ENCODE measurements at regions not wholly inside any gene's neighbourhood (a gene's known extent, or its start where the extent isn't known, plus 50 kb on each side); places are given as distances from the start of the nearest gene placed in this dataset.

DNA sequence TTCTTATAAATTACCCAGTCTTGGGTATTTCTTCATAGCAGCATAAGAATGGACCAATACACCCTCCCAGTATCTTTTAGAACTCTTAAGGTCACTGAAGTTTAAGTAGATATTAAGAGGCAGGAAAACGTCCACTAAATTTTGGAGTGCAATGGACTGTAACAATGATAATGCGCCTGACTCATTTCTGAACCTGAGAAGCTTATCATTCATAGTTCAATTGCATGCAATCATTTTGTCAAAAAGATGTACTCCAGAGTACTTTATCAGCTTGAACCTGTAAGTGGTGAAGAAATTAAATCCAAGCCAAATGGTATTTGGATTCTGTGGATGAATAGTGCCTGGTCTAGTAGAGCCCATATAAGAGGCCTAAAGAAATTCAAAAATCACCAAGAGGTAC lies 196.5 kb upstream of the CDH9 start:
- H3K27ac ChIP-seq = no peak overlapping the region
- TF ChIP-seq, protein P1, sequence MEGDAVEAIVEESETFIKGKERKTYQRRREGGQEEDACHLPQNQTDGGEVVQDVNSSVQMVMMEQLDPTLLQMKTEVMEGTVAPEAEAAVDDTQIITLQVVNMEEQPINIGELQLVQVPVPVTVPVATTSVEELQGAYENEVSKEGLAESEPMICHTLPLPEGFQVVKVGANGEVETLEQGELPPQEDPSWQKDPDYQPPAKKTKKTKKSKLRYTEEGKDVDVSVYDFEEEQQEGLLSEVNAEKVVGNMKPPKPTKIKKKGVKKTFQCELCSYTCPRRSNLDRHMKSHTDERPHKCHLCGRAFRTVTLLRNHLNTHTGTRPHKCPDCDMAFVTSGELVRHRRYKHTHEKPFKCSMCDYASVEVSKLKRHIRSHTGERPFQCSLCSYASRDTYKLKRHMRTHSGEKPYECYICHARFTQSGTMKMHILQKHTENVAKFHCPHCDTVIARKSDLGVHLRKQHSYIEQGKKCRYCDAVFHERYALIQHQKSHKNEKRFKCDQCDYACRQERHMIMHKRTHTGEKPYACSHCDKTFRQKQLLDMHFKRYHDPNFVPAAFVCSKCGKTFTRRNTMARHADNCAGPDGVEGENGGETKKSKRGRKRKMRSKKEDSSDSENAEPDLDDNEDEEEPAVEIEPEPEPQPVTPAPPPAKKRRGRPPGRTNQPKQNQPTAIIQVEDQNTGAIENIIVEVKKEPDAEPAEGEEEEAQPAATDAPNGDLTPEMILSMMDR (IDR thresholded peaks at IDR 0.05) = no peak
- TF ChIP-seq ZFX (IDR thresholded peaks at IDR 0.05; ENCODE audit: borderline replicate concordance) = no peak

DNA sequence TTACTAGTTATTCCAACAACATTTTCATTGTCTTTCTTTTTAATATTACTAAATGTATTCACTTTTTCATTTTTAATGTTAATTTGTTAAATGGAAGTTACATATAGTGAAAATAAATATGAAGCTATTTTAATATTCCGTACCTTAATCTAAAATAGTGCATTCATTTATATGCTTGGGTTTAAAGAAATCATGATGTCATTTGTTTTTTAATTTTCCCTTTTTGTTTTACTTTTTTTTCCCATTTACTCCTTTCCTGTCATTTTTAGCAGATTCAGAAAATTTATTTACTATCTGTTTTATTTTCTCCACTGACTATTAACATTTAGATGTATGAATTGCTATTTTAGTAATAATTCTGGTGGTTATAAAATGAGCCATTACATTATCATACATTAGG lies 183.0 kb upstream of the CDH9 start:
- TF ChIP-seq, protein P1 (IDR thresholded peaks at IDR 0.05) = no peak
- TF ChIP-seq ZFX (IDR thresholded peaks at IDR 0.05; ENCODE audit: borderline replicate concordance) = no peak
- no peak overlapping the region for H3K27ac ChIP-seq

DNA sequence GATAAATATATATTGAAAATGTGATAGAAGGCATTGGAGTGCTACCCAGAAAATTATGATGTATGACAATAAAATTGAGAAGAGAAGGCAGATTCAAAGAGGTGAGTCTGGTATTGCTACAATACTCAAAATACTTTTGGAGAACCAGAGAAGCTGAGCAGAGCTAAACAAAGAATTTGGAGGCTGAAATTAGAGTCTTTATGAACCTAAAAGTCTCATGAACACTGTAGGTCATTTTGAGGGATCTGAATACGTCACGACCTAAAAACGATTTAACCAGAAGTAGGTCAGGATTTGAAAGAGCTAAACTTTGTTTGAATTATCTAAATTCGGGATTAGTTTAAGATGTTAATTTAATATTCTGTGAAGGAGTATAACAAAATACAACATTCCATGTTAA lies 182.4 kb upstream of the CDH9 start:
- no peak overlapping the region for H3K27ac ChIP-seq
- TF ChIP-seq, protein P1 (IDR thresholded peaks at IDR 0.05) = no peak

DNA sequence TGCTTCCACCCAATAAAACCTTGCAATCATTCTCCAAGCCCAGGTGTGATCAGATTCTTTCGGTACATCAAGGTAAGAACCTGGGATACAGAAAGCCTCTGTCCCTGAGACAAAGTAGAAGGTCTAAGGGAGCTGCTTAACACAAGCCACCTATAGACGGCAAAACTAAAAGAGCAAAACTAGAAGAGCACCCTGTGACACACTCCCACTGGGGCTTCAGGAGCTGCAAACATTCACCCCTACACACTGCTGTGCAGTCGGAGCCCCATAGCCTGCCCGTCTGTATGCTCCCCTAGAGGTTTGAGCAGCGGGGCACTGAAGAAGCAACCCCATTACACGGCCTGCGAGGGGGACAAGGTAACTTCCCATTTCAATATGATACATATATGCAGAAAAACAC lies 179.6 kb upstream of the CDH9 start:
- no peak for TF ChIP-seq ZFX (IDR thresholded peaks at IDR 0.05; ENCODE audit: borderline replicate concordance)
- TF ChIP-seq, protein P1 (IDR thresholded peaks at IDR 0.05) = no peak
- no peak overlapping the region for H3K27ac ChIP-seq

DNA sequence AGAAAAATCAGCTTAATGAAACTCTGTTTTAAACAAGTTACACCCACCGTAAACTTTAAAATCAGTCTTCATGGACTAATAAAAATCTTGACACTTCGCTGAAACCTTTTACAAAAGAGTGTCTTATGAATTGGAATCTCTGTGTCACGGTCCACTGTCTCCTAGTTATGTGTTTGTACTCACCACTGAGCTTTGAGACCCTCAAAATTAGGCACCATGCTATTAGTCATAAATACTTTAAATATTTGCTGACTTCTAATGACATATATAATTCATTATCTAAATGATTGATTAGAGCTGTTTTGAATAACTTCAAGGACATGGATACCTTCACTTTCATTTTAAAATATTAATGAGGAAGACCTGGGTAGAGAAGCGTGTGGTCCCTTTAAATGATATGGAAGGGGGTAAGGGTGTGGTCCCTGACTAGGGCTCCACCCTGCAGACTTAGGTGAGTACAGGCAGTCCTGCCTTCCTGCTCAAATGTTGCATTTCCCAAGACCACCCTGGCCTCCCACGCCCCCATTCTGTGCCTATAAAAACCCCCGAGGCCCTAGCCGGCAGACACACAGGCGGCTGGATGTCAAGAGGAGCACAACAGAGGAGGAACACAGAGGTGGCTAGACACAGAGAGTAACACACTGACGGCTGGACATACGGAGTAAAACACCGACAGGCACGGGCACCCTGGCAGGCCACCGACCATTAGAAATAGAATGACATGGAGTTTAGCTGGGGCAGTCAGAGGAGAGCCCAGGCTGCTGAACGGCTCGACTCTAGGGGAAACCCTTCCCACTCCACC lies 179.0 kb upstream of the CDH9 start:
- TF ChIP-seq, protein P1 (IDR thresholded peaks at IDR 0.05) = no peak
- TF ChIP-seq ZFX (IDR thresholded peaks at IDR 0.05; ENCODE audit: borderline replicate concordance) = no peak
- H3K27ac ChIP-seq = no peak overlapping the region

DNA sequence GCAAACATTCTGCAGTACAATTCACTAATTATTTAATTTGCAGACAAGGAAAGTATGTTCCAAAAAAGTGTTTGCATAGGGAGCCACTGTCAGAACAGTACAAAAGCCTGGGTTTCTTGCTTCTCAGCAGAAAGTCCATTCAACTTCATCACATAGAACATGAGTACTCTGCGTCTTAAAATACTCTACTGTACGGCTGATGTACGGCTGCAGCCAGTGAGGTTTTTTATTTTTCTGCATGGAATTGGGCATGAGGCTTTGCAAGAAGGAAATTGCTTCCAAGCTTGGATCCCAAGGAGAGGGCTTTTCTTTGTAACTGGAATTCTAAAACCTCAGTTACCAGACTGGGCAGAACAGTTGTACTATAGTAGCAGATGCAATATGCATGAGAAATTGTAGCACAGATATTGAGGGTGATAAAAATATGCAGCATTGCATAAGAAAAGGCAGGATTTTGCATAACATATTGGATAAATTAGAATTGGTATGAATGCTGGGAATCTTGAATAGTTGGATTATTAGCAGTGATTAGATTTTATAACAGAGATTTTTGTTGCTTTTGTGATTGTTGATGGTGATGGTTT lies 178.1 kb upstream of the CDH9 start:
- TF ChIP-seq, protein P1 (IDR thresholded peaks at IDR 0.05) = no peak
- no peak for TF ChIP-seq ZFX (IDR thresholded peaks at IDR 0.05; ENCODE audit: borderline replicate concordance)
- no peak overlapping the region for H3K27ac ChIP-seq

DNA sequence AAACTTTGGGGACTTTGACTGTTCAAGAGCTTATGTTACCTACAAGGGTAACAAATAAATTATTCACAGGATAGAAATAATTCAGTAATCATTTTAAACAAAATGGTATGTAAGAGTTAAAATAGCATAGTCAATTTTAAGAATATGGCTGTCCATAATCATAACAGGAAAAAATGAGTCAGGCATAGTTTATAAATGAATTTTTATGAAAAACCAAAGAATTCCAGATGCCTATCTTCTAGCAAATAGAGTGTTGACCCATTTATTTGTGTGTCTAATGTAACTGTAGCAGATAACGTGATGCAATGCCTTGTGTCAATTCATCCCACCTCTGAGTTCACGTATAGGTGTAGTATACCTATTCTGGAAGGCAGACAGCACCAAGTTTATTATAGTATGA lies 169.7 kb upstream of the CDH9 start:
- TF ChIP-seq, protein P1 (IDR thresholded peaks at IDR 0.05) = no peak
- TF ChIP-seq ZFX (IDR thresholded peaks at IDR 0.05; ENCODE audit: borderline replicate concordance) = no peak
- H3K27ac ChIP-seq = no peak overlapping the region
